ENCODE measurements at regions not wholly inside any gene's neighbourhood (a gene's known extent, or its start where the extent isn't known, plus 50 kb on each side); places are given as distances from the start of the nearest gene placed in this dataset.
"Not testable (repeated sequence)": the region's sequence is repeated elsewhere in the genome, so short reads cannot be mapped to it uniquely, and the experiment has no call there.

- not testable (repeated sequence) for DNase-seq
These were observed 67.4 kb upstream of the SSTR4 start for GRCh38 chr20:22967706-22968105.

DNA sequence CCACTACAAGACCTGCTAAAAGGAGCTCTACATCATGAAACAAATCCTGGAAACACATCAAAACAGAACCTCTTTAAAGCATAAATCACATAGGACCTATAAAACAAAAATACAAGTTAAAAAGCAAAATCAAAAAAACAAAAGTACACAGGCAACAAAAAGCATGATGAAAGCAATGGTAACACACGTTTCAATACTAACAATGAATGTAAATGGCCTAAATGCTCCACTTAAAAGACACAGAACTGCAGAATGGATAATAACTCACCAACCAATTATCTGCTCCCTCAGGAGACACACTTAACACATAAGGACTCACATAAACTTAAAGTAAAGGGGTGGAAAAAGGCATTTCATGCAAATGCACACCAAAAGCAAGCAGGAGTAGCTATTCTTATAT, 66.1 kb upstream of the SSTR4 start:
- DNase-seq: not testable (repeated sequence)

- not testable (repeated sequence) for DNase-seq
These were observed 64.0 kb upstream of the SSTR4 start for GRCh38 chr20:22971077-22971476.

GRCh38 chr20:22974354-22974753, 60.8 kb upstream of the SSTR4 start:
- DNase-seq: peak in 1 of 2 donors; percentile 41

DNA sequence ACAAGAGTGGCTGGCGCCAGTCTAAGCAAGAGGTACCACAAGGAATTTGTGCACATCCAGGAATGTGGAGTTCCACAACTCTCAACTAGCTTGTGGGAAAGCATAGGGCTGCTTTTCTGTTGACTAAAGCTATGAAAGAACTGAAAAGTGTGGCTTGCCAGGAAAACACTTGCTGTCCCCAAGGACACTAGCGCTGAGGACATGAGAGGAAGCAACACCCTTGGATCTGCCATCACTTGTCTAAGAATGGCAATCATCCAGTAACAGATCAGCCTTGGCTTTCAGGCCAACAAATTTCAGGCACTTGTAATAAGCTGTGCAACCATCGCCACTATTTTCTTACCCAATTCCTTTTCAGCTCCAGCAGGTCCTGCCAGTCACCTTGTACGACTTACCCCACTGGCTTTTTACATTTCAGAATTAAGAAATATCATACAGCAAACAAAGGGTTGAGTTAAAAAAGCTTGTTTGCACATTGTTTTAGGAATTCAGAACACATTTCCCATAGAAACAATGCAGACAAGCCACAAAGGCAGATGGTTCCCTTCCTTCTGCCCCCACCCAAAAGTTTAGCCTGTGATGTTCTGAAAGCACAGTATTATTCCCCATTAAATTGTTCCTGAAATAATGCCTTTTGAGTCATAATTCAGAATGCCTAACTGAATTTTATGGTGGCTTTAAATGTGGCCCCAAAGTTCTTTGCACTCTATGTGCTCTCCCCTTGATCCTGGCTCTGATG, 57.9 kb upstream of the SSTR4 start:
- DNase-seq: no peak

GRCh38 chr20:22984008-22984407, 51.1 kb upstream of the SSTR4 start:
- DNase-seq: no peak

- DNase-seq: peak; percentile 41 to 54
These were observed 50.5 kb upstream of the SSTR4 start for GRCh38 chr20:22984606-22985005.

DNA sequence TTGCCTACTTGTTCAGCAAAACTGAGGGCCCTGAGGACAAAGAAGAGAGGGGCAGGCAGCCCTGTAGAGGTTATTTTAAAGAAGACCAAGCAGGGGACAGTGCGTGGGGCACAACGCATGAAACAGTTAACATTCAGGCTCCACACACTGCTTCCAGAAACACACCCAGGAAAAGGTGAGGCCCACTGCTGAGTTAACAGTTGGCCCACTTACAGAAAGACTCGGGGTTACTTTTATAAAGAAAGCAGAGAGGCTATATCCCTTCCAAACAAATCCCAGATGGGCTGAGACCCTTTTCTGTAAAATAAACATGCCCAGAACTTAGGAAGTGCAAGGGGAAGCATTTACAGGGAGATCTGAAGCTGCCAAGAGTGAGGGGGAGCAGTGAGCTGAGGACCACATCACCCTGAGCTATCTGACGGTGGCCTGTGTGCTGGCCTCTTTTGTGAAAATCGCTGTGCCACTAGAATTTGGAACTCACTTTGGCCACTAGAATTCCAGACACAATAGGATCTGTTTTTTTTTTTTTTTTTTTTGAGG, 49.8 kb upstream of the SSTR4 start:
- no peak for DNase-seq
